Panc1 (cell line): ENCODE measurements at regions not wholly inside any gene's neighbourhood (a gene's known extent, or its start where the extent isn't known, plus 50 kb on each side); places are given as distances from the start of the nearest gene placed in this dataset.

ENCODE experiments used
- ATAC-seq: fragments of 200-7000 bp; cut with Tn5 transposase; 2 replicates; pipeline ENCODE4 v1.9.1; 2020; ENCODE audit warnings: mild to moderate bottlenecking, moderate library complexity
- BruUV-seq: library from RNA; stranded (reverse); fragments of 400-500 nt; replicated peaks from 2 replicates; lab custom pipeline; 2021; lab: Mats Ljungman, UMichigan
- CTCF ChIA-PET: fragments of 300-600 bp; sonication (Branson Sonifier 250); formaldehyde crosslinking; loops from one replicate; lab custom pipeline; 2022; ENCODE audit warnings: antibody characterized with exemption; lab: Charles Lee
- POLR2A ChIA-PET: fragments of 300-600 bp; sonication (Branson Sonifier 250); formaldehyde crosslinking; loops from one replicate; lab custom pipeline; 2022; ENCODE audit warnings: antibody characterized with exemption; lab: Charles Lee
- DNase-seq: peaks from one replicate; pipeline ENCODE4 v3.0.0-alpha.2; 2010; ENCODE audit warnings: low read depth, low spot score
- H3K27ac ChIP-seq: 2 replicates; pipeline ENCODE4 v1.5.1; 2011; ENCODE audit warnings: mild to moderate bottlenecking, low read length, inconsistent platforms
- H3K27me3 ChIP-seq: fragments of 200-500 bp; sonication (Bioruptor generic); 2 replicates; pipeline ENCODE4 v1.6.0; 2014; ENCODE audit warnings: low read length, inconsistent platforms; ENCODE audit not compliant: control insufficient read depth, insufficient read depth
- H3K36me3 ChIP-seq: fragments of 200-500 bp; sonication (Bioruptor generic); 2 replicates; pipeline ENCODE4 v1.5.1; 2014; ENCODE audit warnings: inconsistent platforms, mild to moderate bottlenecking, low read length, moderate library complexity; ENCODE audit not compliant: control insufficient read depth, insufficient read depth
- H3K4me1 ChIP-seq: 2 replicates; pipeline ENCODE4 v1.5.1; 2011; ENCODE audit warnings: inconsistent platforms, mild to moderate bottlenecking, low read length, moderate library complexity; ENCODE audit not compliant: control insufficient read depth, insufficient read depth
- H3K4me3 ChIP-seq, 2 experiments: 2 replicates each; pipeline ENCODE4 v1.5.1; 2011 to 2012; ENCODE audit warnings: low read depth in 2 of 2, low read length in 2 of 2, mild to moderate bottlenecking in 2 of 2, inconsistent platforms in 1 of 2, moderate library complexity in 1 of 2
- H3K9me3 ChIP-seq: fragments of 200-500 bp; sonication (Bioruptor generic); 2 replicates; pipeline ENCODE4 v1.5.1; 2014; ENCODE audit warnings: low read depth, mild to moderate bottlenecking, inconsistent platforms, low read length, moderate library complexity; ENCODE audit not compliant: control insufficient read depth, insufficient read depth
- POLR2AphosphoS5 ChIP-seq: IDR thresholded peaks from 2 replicates; pipeline ENCODE4 v1.6.1; 2012; ENCODE audit warnings: mild to moderate bottlenecking, low read depth, low read length, moderate library complexity
- SIN3A ChIP-seq: IDR thresholded peaks from 2 replicates; pipeline ENCODE4 v1.6.1; 2012; ENCODE audit warnings: low read depth, mild to moderate bottlenecking, low read length, moderate library complexity, borderline replicate concordance; ENCODE audit not compliant: insufficient read depth
- TCF7L2 ChIP-seq: IDR thresholded peaks from 2 replicates; pipeline ENCODE4 v1.6.1; 2011; ENCODE audit warnings: mild to moderate bottlenecking, low read depth, low read length, inconsistent platforms
- in situ Hi-C: cut with HindIII; loops from 2 replicates; pipeline ENCODE4 v1.10.0; 2016; ENCODE audit warnings: low sequenced_read_pairs, low pct_unique_long_range_greater_than_20kb
- intact Hi-C: fragments of 100-400 bp; cut with micrococcal nuclease; formaldehyde crosslinking; loops from one replicate; pipeline ENCODE4 v1.10.0; 2022; ENCODE audit not compliant: unreplicated experiment
- TF ChIP-seq, protein P1 (sequence below), 2 experiments: IDR thresholded peaks; 2 replicates each; pipeline ENCODE4 v1.6.1; 2011 to 2012; ENCODE audit warnings: low read depth in 2 of 2, control low read depth in 1 of 2, low read length in 1 of 2, mild to moderate bottlenecking in 1 of 2, moderate library complexity in 1 of 2; ENCODE audit not compliant: insufficient read depth in 1 of 2
- TF ChIP-seq, protein P2 (sequence below): fragments of 450-650 bp; IDR thresholded peaks from 2 replicates; pipeline ENCODE4 v1.5.1; 2017; ENCODE audit warnings: mild to moderate bottlenecking

DNA sequence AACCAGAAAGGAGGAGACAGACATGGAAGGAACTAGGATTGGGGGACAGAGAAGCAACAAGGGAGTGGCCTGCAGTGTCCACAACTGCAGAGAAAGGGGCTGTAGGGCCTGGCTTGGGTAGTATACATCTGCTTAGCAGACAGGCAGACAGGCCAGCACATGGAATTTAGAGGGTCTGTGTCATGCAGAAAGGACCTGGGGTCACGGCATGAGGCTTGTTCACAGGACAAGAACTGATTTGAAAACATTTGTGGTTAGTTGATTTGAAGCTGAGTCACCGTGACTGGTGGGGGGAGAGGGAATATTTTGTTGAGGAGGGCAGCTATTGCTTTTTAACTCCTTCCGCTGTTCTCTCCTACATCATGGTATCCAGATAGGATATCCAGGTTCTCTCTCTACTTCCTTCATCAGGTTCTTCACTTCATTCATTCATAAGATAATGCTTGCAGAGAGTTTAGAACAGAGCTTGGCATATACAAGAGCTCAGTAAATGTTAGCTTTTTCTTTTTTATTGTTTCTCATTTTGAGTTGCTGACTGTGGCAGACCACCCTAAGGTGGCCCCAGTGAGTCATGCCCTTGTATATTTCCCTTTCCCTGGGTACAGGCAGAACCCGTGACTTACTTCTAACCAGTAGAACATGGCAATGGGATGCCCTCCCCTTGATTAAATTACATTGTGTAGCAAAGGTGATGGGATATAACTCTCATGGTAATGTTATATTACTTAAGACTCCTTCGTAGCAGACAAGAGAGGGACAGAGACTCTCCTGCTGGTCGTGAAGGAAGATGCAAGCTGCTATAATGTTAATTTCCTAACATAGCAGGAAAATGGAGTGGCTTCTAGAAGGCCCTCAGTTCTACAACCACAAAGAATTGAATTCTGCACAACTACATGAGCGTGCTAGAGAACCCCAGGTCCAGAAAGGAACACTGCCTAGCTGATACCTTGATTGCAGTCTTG lies 95.0 kb upstream of the NMNAT3 start:
- no TSS peak for BruUV-seq
- Histone ChIP-seq H3K27me3 (peaks cover 2% of the 10 kb centered on the region; the same call in 1 of the 2 replicates), H3K36me3 (no peaks in the 10 kb centered on the region), H3K4me1 (no peaks in the 10 kb centered on the region), H3K27ac (no peak overlapping the region), H3K4me3 (no peak overlapping the region), H3K9me3 (no peaks in the 10 kb centered on the region)
- intact Hi-C loops (no loop called here), in situ Hi-C loops (no loop called here)
- ChIA-PET POLR2A (no interaction called here), CTCF (no interaction called here)
- TF ChIP-seq POLR2AphosphoS5 (no peak), TCF7L2 (no peak), SIN3A (no peak)
- TF ChIP-seq, protein P1, sequence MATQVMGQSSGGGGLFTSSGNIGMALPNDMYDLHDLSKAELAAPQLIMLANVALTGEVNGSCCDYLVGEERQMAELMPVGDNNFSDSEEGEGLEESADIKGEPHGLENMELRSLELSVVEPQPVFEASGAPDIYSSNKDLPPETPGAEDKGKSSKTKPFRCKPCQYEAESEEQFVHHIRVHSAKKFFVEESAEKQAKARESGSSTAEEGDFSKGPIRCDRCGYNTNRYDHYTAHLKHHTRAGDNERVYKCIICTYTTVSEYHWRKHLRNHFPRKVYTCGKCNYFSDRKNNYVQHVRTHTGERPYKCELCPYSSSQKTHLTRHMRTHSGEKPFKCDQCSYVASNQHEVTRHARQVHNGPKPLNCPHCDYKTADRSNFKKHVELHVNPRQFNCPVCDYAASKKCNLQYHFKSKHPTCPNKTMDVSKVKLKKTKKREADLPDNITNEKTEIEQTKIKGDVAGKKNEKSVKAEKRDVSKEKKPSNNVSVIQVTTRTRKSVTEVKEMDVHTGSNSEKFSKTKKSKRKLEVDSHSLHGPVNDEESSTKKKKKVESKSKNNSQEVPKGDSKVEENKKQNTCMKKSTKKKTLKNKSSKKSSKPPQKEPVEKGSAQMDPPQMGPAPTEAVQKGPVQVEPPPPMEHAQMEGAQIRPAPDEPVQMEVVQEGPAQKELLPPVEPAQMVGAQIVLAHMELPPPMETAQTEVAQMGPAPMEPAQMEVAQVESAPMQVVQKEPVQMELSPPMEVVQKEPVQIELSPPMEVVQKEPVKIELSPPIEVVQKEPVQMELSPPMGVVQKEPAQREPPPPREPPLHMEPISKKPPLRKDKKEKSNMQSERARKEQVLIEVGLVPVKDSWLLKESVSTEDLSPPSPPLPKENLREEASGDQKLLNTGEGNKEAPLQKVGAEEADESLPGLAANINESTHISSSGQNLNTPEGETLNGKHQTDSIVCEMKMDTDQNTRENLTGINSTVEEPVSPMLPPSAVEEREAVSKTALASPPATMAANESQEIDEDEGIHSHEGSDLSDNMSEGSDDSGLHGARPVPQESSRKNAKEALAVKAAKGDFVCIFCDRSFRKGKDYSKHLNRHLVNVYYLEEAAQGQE (IDR thresholded peaks at IDR 0.05; ENCODE audit: insufficient read depth in 1 of 2, low read depth in 2 of 2, low read length in 1 of 2), result no peak
- TF ChIP-seq, protein P2, sequence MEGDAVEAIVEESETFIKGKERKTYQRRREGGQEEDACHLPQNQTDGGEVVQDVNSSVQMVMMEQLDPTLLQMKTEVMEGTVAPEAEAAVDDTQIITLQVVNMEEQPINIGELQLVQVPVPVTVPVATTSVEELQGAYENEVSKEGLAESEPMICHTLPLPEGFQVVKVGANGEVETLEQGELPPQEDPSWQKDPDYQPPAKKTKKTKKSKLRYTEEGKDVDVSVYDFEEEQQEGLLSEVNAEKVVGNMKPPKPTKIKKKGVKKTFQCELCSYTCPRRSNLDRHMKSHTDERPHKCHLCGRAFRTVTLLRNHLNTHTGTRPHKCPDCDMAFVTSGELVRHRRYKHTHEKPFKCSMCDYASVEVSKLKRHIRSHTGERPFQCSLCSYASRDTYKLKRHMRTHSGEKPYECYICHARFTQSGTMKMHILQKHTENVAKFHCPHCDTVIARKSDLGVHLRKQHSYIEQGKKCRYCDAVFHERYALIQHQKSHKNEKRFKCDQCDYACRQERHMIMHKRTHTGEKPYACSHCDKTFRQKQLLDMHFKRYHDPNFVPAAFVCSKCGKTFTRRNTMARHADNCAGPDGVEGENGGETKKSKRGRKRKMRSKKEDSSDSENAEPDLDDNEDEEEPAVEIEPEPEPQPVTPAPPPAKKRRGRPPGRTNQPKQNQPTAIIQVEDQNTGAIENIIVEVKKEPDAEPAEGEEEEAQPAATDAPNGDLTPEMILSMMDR, result no peak
- DNase-seq (no peak), ATAC-seq (no peak)

DNA sequence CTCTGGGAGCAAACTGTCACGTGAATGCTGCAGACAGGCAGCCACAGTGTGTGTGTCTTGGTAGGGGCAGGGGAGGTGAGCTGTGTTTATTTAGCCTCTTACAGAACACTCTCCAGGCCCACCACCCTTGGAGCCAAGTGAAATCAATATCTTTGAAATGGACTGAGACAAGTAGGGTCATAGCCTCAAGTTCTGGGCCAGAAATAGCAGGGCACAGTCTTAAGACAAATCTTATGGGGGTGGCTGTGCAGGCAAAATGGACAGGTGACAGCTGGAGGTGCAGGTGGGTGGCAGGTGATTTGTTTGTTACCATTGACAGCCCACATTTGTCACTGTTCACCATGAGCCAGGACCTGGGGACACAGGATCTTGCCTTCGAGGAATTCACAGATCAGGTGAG lies 93.6 kb upstream of the NMNAT3 start:
- no peak for DNase-seq
- no peak overlapping the region for H3K27ac ChIP-seq
- H3K36me3 ChIP-seq, result no peaks in the 10 kb centered on the region
- POLR2A ChIA-PET, result no interaction called here
- H3K4me3 ChIP-seq, result no peak overlapping the region
- no peaks in the 10 kb centered on the region for H3K9me3 ChIP-seq
- CTCF ChIA-PET, result no interaction called here
- intact Hi-C loops, result no loop called here
- peaks cover 2% of the 10 kb centered on the region; the same call in 1 of the 2 replicates for H3K27me3 ChIP-seq
- TF ChIP-seq SIN3A (no peak), TCF7L2 (no peak), POLR2AphosphoS5 (no peak)
- TF ChIP-seq, protein P2, result no peak
- TF ChIP-seq, protein P1 (IDR thresholded peaks at IDR 0.05; ENCODE audit: insufficient read depth in 1 of 2, low read depth in 2 of 2, low read length in 1 of 2), result no peak
- in situ Hi-C loops, result no loop called here
- H3K4me1 ChIP-seq, result no peaks in the 10 kb centered on the region
- no peak for ATAC-seq
- BruUV-seq, result no TSS peak
